ENCODE measurements at regions not wholly inside any gene's neighbourhood (a gene's known extent, or its start where the extent isn't known, plus 50 kb on each side); places are given as distances from the start of the nearest gene placed in this dataset.

- TF ChIP-seq MAFK (IDR thresholded peaks at IDR 0.05; ENCODE audit: low read depth, low read length), result no peak
- TF ChIP-seq FOS (IDR thresholded peaks at IDR 0.05; ENCODE audit: low read depth, low read length), result no peak
- no peak for TF ChIP-seq RAD21 (IDR thresholded peaks at IDR 0.05; ENCODE audit: low read length)
- no peak for TF ChIP-seq RFX5 (IDR thresholded peaks at IDR 0.05; ENCODE audit: low read depth, low read length)
- TF ChIP-seq ELK1 (IDR thresholded peaks at IDR 0.05; ENCODE audit: borderline replicate concordance, low read depth, low read length), result no peak
- TF ChIP-seq MAZ (IDR thresholded peaks at IDR 0.05; ENCODE audit: borderline replicate concordance, low read depth, low read length), result no peak
- no peak for TF ChIP-seq MXI1 (IDR thresholded peaks at IDR 0.05; ENCODE audit: borderline replicate concordance, low read depth, low read length)
- no peak for TF ChIP-seq CHD1 (IDR thresholded peaks at IDR 0.05; ENCODE audit: low read depth, low read length)
- TF ChIP-seq RCOR1 (IDR thresholded peaks at IDR 0.05; ENCODE audit: insufficient replicate concordance, low read length), result no peak
- TF ChIP-seq CEBPB (IDR thresholded peaks at IDR 0.05; ENCODE audit: low read depth, low read length), result no peak
- TF ChIP-seq CTCF (conservative IDR thresholded peaks at IDR 0.05; ENCODE audit: low read depth, low read length), result no peak
- TF ChIP-seq POLR2A (IDR thresholded peaks at IDR 0.05; ENCODE audit: low read depth, low read length), result no peak
- TF ChIP-seq SMC3 (IDR thresholded peaks at IDR 0.05; ENCODE audit: low read depth, low read length), result no peak
- TF ChIP-seq NFE2L2 (IDR thresholded peaks at IDR 0.05; ENCODE audit: low read depth, low read length), result no peak
- no peak for TF ChIP-seq BHLHE40 (IDR thresholded peaks at IDR 0.05; ENCODE audit: low read depth, low read length)
- no peak for TF ChIP-seq USF2 (IDR thresholded peaks at IDR 0.05; ENCODE audit: low read depth, low read length)
- Histone ChIP-seq H2BK15ac (ENCODE audit: low read depth, low read length) (no peak overlapping the region), H3K36me3 (ENCODE audit: control insufficient read depth, insufficient read depth, low read length) (no peaks in the 10 kb centered on the region), H3K14ac (replicated peaks; ENCODE audit: low read depth, low read length) (0 out of 2 replicates have a peak overlapping the region, but pooled peaks have one; percentile 37), H3K23ac (ENCODE audit: low read depth, low read length) (no peak overlapping the region), H2AFZ (replicated peaks; ENCODE audit: low read length, poor library complexity) (no peak overlapping the region), H4K8ac (ENCODE audit: low read depth in 2 of 2, low read length in 2 of 2) (no peak overlapping the region), H4K5ac (ENCODE audit: low read depth, low read length) (peak overlapping the region; percentile 18; the same call in 1 of the 2 replicates), H3K4me2 (ENCODE audit: low read depth, low read length) (no peak overlapping the region), H3K79me1 (ENCODE audit: low read depth in 1 of 2, low read length in 2 of 2) (no peaks in the 10 kb centered on the region), H3K9me3 (ENCODE audit: control insufficient read depth, insufficient read depth, low read length) (no peaks in the 10 kb centered on the region), H3K9ac (ENCODE audit: low read depth, low read length) (no peak overlapping the region), H3K27me3 (ENCODE audit: control insufficient read depth, insufficient read depth, low read length) (no peaks in the 10 kb centered on the region), H4K91ac (ENCODE audit: insufficient read depth, low read depth, low read length) (no peak overlapping the region), H4K20me1 (ENCODE audit: insufficient read depth, low read length) (no peaks in the 10 kb centered on the region), H2BK20ac (ENCODE audit: low read depth, low read length) (no peak overlapping the region; the same call in 1 of the 2 replicates), H2AK5ac (ENCODE audit: low read depth, low read length) (no peak overlapping the region), H3K4me1 (ENCODE audit: control insufficient read depth, insufficient read depth, low read length) (peaks cover 11% of the 10 kb centered on the region), H3K4me3 (ENCODE audit: insufficient read depth, low read depth, low read length) (no peak overlapping the region), H3K9me1 (ENCODE audit: insufficient read depth, low read length) (no peaks in the 10 kb centered on the region; the same call in 1 of the 2 replicates), H3K18ac (ENCODE audit: low read depth, low read length) (peak overlapping the region; percentile 39; the same call in 1 of the 2 replicates), H3K27ac (ENCODE audit: insufficient read depth, low read length) (no peak overlapping the region), H2AK9ac (replicated peaks; ENCODE audit: low read depth, low read length, poor library complexity) (no peak overlapping the region), H3K4ac (ENCODE audit: low read depth, low read length) (no peak overlapping the region), H3K56ac (ENCODE audit: extremely low read depth, insufficient read depth, low read length) (no peak overlapping the region), H2BK120ac (ENCODE audit: low read depth, low read length) (no peak overlapping the region), H2BK5ac (ENCODE audit: low read depth, low read length, poor library complexity, severe bottlenecking) (no peak overlapping the region)
- dilution Hi-C loops (cut with HindIII; ENCODE audit: low sequenced_read_pairs, unreplicated experiment) (no loop called here), intact Hi-C loops (cut with micrococcal nuclease) (loop anchor here (5.0 kb wide), 1 partner anchor 502 kb away; no protein-coding TSS in a partner anchor), in situ Hi-C loops (cut with MboI; ENCODE audit: low sequenced_read_pairs) (loop anchor here (25.0 kb wide), 1 partner anchor 1253 kb away; the partner anchor contains the start of gene TMEM14B)
- ChIA-PET POLR2A (ENCODE audit: unreplicated experiment) (no interaction called here), CTCF (no interaction called here)
- WGBS, 2 experiments (ENCODE audit: extremely low coverage in 2 of 2, insufficient read length in 1 of 2), result no CpG with 5 or more reads among the region's 3 CpGs
- DNase-seq, result no peak
- ATAC-seq (ENCODE audit: low read depth), result no peak
- BruUV-seq (replicated peaks), result no TSS peak
Observed at GRCh38 chr6:9484091-9484490, 930.8 kb downstream of the TFAP2A start.
